Limb (tissue), 2 donors: ENCODE measurements at regions not wholly inside any gene's neighbourhood (a gene's known extent, or its start where the extent isn't known, plus 50 kb on each side); places are given as distances from the start of the nearest gene placed in this dataset.
A peak's percentile ranks its signal among the peaks of the same experiment; 100 is the strongest.
"Not testable (repeated sequence)": the region's sequence is repeated elsewhere in the genome, so short reads cannot be mapped to it uniquely, and the experiment has no call there.

Source experiments
- DNase-seq, 2 donors: peaks; one replicate each; pipeline ENCODE4 v3.0.0-alpha.2; 2016; ENCODE audit errors: extremely low spot score in 2 of 2

DNA sequence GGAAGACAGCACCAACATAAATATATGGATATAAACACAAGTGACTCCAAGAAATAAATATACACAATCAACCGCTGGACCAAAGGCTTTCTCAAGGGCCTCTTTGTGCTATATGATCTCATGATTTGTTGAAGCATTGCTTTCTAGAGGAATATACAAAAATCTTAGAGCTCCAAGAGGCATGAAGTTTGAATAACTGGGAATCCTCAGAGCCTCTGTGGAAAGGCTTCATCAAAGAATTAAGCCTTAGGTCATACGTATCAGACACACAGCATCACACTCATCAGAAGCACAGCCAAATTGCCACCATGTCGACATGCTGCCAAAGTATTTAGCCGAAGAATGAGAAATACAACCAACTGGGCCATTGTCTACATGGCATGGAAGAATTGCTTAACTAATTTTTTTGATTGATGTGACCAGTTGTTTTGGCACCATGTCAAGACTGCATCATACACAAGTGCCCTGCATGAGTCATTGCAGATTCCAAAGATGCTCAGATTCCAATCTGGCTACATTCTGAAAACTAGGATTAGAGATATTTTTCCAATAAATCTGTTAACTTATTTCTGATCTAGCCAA, 860.6 kb upstream of the ZEB2 start:
- DNase-seq: peak in 1 of 2 donors; percentile 77

DNA sequence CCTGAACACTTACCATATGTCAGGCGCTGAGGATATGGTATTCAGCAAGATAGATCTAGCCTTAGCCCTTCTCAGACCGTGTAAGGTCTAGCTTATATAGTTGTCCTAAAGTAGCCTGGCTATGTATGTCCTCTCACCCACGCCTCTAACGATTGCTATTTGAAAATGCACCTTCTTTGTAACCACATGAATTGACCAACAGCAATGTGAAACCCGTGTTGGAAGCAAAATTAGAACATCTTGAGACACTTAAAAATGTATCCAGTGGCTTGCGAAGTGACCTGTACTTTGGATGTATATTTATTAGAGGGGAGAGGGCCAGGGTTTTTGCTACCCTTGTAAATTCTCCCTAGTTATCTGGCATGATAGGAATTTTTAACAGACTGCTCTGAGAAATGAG, 860.0 kb upstream of the ZEB2 start:
- DNase-seq: peak in 1 of 2 donors; percentile 37

DNA sequence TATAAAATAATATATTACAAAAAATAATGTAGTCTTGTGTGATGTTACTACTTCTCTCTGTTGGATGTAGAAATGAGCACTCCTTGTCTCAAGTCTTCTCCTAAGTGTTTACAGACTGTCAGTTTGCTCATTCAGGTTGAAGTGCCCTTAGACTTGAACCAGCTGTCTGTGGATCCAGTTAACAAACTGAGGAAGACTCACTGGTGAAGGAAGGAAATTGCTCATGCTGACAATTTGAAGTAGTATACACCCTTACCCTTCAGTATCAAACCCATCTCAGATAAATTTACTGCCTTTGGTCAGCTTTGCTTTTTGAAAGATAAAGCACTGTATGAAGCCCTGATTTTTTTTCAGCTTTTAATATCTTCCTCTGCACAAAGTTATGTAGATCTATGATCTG, 854.2 kb upstream of the ZEB2 start:
- DNase-seq: no peak

DNA sequence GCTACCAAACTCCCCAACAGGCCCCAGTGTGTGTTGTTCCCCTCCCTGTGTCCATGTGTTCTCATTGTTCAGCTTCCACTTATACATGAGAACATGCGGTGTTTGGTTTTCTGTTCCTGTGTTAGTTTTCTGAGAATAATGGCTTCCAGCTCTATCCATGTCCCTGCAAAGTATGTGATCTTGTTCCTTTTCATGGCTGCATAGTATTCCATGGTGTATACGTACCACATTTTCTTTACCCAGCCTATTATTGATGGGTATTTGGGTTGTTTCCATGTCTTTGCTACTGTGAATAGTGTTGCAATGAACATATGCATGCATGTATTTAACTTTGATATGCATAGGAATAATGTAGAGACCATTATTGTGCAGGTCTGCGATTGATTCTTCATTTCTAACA, 847.4 kb upstream of the ZEB2 start:
- DNase-seq: not testable (repeated sequence)

DNA sequence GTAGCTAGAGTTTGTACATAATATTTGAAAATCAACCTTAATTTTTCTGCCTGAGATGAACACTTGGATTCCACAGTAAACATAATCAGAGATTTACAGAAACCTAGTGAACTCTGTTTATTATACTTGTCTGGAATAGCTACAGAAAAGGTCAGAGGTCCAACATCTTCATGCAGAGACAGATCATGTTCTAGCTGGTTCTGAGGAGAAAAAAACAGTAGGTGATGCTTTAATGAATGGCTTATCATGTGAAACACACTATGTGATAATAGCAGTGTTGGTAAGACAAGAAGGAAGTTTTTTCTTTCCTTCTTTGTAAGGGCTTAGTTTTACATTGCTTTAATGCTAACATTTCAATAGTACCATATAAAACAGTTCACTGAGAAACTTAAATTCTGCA, 846.4 kb upstream of the ZEB2 start:
- DNase-seq: no peak

DNA sequence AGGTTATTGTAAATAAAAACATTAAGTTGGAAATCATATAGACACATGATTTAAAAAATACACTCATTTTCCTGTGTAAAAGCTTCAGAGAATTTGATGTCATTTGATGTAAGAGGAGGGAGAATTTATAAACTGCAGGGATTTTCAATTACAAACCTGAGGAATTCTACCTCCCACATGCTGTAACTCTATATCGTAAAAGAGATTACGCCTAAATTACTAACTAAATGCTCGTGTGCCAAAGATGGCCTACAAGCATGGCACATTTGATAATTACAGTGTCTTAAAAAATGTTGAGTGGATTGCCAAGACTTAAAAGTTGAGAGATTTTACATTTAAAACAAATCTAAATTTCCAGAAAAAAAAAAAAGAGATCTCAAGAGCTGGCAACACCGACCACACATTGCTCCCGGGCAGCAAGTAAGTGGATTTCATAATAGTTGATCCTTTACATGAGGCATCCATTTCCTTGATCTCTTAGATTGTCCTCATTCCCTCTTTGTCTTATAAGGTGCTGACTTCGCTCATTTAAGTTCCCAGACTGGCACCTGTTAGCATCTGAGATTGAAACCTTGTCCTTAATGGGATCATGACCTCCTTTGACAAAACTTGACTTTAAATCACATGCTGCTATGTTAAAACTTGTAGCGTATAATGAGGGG, 840.3 kb upstream of the ZEB2 start:
- no peak for DNase-seq

DNA sequence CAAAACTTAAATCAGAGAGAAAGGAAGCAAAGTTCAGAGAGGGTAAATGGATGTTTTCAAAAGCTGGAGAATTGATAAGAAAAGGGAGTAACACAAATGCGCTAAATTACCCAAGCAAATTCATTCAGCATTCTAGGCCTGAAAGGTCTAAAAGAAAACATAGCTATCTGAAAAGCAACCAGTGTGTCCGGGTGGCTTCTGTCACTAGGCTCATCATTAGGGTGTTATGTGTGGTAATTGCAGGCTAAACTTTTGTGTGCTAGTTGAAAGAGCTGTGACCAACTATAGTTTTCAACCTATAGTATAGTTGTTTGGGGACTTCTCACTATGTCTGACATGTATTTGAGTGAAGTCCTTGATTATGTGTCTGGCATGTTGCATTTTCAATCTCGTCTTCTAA, 839.6 kb upstream of the ZEB2 start:
- no peak for DNase-seq

DNA sequence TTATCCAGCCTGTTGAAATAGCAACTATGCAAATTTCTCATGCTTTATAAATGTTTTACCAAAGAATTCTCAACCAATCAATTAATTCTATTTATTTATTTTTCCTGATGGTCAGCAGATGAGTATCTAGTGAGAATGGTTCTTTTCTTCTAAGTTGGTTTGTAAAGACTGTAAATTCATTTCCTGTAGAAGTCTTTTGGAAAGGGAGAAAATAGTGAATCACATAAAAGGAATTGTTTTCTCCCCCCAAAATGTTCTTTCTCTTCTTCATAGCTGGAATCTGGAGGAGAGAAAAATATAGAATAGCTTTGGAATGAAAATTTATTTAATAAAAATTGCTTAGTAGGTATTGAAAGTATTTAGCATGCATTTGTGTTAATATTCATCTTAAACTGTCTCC, 836.1 kb upstream of the ZEB2 start:
- DNase-seq: no peak

DNA sequence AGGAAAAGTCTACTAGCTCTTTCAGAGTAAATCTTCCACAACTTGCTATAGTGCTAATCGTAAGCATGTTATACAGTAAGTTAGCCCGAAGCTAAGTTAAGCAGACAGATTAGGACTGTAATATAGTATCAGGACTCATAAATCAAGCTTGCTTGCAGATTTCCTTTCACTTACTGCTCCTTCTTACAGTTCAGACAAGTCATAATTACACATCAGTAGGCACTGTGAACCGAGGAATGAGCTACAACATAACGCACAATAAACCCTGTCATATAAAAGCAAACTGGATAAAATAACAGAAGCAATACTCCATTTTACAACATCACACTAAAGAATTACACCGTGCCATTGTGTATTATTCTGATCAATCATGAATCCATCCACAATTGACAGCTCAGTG, 832.6 kb upstream of the ZEB2 start:
- DNase-seq: no peak

DNA sequence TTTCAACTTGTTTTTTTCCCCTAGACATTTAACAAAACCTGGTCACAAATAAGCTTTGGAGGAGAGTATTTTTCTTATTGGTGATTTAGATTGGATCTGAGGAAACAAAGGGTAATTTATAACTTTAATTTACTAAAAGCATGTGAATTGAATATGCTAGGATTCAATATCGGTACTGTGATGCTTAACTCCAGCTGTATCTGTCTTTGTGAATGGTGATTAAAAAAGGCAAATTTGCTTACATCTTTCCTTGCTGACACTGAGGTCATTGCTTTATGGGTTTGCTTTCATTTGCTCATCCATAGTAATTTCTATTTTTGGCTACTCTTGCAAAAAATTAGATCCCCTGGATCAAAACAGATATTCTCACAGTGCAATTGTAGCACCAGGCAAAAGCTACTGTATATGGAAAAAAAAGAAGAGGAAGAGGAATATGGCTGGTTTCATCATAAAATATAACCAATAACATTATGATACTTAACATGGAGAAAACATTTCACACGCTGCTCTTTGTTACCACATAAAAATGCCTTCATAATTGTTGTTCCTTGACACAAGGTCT, 832.0 kb upstream of the ZEB2 start:
- no peak for DNase-seq

DNA sequence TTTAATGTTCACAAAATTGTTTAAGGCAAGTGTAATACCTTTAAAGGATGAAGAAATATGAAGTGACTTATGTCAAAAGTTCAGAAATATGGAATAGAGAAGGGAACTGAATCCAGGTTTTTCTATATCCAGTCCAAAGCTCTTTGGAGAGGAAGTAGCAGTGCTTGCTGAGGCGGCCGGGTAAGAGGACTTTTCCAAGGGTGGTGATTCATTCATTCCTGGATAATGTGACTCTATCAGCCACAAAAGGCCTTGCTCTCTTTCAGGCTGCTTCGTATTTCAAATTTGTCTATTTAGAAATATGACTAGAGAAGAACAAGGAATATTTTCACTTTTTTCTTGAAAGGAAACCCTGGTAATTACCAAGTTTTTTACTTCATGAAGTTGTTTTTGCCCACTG, 830.1 kb upstream of the ZEB2 start:
- no peak for DNase-seq

DNA sequence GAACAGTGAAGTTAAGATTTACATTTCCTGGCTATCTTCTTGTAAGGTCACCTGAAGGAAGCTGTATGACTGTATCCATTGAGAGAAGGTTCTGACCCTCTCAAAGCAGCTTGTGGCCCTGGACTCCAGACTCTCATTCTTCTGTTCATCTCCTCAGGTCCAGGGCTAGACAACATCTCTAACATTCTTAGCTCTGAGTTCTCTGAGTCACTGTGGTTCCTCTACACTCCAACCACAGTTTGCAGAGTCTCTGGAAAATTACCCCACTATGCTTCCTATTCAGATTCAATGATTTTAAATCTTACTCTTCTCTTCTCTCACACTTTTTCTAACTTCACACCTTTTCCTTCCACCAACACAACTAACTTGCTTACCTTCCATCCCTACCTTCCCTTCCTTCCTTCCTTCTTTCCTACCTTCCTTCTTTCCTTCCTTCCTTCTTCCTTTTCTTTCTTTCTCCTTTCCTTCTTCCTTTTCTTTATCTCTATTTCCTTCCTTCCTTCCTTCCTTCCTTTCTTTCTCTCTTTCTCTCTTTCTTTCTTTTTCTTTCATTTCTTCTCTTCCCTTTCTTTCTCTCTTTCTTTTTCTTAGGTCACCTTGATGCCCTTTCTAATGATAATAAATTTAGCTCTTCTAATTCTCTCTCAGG, 824.3 kb upstream of the ZEB2 start:
- DNase-seq: no peak

DNA sequence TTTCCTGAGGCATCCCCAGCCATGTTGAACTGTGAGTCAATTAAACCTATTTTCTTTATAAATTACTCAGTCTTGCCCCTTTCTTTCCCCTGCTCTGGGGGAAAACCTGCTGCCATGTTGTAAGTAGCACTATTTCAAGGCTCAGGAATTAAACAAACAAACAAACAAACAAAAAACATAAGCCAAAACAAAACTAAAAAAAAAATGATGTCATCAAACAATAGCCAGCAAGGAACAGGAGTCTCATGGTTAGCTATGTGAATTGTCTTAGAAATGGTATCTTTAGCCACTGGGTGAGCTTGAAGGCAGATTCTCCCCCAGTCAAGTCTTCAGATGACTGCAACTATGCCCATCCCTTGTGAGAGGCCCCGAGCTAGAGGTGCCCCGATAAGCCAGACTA, 823.4 kb upstream of the ZEB2 start:
- no peak for DNase-seq

DNA sequence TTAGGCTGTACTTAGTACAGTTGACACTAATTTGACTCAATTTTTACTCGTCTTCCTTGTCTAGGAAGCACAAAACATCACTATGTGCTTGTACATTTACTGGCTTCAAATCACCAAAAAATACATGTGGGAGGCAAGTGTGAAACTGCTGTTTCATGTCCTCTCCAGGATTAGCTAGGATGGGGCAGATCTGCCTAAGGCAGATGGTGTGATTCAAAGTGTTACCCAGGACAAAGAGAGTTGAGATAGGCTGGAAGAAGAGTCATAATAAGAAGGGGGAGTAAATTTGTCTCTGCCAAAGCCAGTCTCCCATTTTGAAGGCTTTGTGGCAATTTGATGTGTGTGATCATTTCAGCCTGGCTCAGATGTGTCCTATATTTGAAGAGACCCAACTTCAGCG, 821.6 kb upstream of the ZEB2 start:
- no peak for DNase-seq

DNA sequence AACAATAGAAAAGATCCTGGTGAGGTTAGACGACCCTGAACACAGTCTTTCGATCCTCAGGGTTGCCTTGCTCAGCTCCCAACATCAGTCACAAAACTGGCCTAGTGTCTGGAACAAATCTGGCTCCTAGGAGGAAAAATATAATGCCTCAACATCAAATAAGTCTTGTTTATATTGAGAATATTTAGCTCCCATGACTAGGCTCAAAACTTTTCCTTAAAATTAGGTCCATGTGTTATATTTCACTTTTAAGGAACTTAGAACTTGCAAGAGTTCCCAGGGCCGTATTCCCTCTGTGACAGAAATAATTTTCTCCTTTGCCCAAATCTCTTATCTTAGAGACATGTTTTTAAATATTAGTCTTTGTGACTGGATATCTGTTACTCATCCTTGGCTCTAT, 819.7 kb upstream of the ZEB2 start:
- no peak for DNase-seq

DNA sequence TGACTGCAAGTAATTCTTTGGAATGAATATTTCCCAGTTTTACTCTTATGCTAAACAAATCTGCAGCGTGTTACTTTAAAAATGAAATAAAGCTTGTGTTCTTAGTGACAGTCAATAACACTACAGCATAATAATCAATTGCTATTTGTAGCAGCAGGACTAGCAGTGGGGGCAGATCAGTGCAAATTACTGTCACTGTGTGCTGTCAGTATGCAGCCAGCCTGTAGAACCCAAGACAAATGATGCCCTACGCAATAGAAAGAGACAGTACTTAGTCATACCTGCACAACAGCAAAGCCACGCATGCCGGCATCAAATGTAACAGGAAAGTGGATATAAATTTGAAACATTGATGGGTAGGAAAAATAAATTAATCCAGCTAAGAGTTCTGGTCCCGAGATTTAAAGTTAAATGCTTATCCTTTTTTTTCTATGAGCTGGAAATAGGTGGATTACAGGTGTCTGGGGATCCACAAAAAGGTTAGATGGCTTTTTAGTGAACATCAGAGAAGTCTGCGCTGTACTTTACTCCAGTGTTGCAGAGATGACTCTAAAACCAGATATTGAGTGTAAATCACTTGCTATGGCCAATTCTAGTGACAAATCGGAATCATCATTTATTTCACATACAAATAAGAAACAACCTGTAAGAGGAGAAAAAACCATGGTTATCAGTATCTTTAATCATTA, 812.4 kb upstream of the ZEB2 start:
- DNase-seq: no peak

DNA sequence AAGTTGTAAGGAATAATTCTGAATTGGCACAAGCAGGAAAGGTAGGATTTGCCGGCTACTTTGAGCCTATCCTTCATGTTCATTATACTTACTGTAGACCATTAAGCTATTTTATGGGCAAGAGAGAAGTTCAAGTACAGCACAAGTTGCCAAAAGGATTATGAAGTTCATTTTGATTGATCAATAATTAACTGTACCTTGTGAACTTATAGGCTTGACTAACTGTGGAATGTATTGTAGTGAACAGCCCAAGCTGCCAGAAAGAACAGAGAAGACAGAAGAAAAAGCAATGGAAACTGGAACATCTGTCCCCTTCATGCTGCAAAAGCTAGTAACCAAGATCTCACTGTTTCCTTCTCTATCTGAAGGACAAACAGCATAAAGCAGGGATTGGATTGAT, 810.1 kb upstream of the ZEB2 start:
- DNase-seq: no peak

DNA sequence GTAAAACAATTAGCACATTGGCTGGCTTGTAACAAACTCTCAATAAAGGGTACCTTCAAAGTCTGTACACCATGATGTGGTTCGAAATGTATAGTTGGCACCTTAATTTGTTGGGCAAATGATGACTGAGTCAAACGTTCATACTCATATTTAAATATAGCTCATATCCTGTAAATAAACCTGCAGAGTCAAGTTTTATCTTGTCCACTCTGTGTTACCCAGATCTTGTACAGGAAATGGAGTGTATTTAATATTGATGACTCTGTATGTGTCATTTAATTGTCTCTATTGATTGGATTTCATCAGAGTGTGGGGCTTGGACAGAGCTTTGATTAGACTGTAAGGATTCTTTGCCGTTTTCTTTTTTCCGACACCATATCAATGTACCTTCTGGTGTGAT, 805.6 kb upstream of the ZEB2 start:
- no peak for DNase-seq

DNA sequence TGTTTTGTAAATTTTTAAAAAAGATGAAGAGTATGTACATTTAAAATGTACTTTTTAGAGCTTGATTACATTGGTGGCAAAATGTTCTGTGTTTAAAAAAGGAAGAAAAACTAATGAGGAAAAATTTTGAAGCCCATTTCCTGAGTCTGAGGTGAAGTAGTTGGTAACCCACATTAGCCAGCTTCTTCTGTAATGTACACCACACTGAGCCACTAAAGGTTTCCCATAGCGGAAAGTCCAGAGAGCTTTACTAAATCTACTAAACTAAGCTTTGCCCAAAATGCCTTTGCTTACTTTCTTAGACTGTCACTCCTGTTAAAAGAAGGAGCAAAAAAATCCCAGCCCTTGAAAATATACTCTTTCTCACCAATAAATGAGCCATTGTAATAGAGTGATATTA, 804.8 kb upstream of the ZEB2 start:
- no peak for DNase-seq

DNA sequence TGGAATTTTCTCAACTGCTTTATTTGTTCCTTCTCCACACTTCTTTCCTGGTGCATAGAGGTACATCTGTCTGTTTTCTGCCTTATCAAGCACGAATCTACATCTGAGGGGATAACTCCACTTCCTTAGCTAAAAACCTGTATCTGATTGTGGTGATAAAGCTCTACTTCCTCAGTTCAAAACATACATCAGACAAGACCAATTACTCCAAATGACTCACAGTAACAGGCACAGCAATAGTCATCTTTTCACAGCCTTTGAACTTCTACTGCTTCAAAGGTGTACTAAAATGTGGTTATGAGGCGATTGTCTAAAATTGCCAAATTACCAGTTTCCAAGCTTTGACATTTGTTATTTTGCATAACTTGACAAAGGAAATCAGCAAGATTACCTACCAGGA, 803.6 kb upstream of the ZEB2 start:
- DNase-seq: no peak

DNA sequence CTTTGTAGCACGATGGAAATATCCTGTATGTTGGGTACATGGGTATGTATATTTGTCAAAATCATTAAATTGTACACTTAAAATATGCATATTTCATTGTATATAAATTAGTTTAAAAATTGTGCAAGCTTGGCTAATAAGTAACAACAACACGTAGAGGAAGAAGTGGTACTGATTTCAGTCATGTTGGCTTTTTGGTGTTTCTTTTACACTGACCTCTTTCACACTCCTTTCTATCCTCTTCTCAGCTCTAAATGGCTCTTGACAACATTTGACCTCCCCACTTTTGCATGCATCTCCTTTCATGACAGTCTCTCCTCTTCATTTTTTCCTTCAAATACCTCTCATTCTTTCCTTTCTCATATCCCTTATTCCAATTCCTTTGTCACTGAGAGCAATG, 801.4 kb upstream of the ZEB2 start:
- no peak for DNase-seq

DNA sequence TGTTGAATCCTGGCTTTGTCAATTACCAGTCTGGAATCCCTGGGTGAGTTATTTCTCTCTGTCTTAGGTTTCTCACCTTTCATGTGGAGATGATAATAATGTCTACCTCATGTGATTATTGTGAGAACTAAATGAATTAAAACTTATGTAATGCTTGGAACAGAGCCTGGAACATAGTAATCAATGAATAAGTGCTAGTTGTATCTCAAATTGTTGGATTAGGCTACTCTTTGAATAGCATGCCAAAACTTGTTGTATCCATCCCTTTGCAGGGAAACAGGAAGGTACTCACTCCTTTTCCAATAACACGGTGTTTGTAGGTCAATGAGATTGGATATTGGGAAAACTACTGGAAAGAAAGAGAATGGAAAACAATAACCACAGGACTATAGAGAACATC, 796.6 kb upstream of the ZEB2 start:
- DNase-seq: no peak
